VCaP (cell line): ENCODE measurements at regions not wholly inside any gene's neighbourhood (a gene's known extent, or its start where the extent isn't known, plus 50 kb on each side); places are given as distances from the start of the nearest gene placed in this dataset.
"Not testable (repeated sequence)": the region's sequence is repeated elsewhere in the genome, so short reads cannot be mapped to it uniquely, and the experiment has no call there.

ENCODE experiments used
- H3K27ac ChIP-seq: fragments of 450-650 bp; 2 replicates; pipeline ENCODE4 v1.5.1; 2017
- CTCF ChIP-seq: fragments of 450-650 bp; conservative IDR thresholded peaks from 2 replicates; pipeline ENCODE4 v1.5.1; 2017; ENCODE audit warnings: mild to moderate bottlenecking, moderate library complexity

GRCh38 chr10:33025910-33026309 lies 67.9 kb upstream of the ITGB1 start:
- H3K27ac ChIP-seq, result no peak overlapping the region
- no peak for TF ChIP-seq CTCF

- no peak overlapping the region for H3K27ac ChIP-seq
- no peak for TF ChIP-seq CTCF
These were observed 67.0 kb upstream of the ITGB1 start for GRCh38 chr10:33025039-33025438.

GRCh38 chr10:33022691-33023090 lies 64.7 kb upstream of the ITGB1 start:
- no peak overlapping the region for H3K27ac ChIP-seq
- no peak for TF ChIP-seq CTCF

GRCh38 chr10:33022090-33022489 lies 64.1 kb upstream of the ITGB1 start:
- no peak overlapping the region for H3K27ac ChIP-seq
- no peak for TF ChIP-seq CTCF

- H3K27ac ChIP-seq, result no peak overlapping the region
These were observed 59.0 kb upstream of the ITGB1 start for GRCh38 chr10:33016988-33017387.

GRCh38 chr10:33015761-33016547 lies 57.9 kb upstream of the ITGB1 start:
- H3K27ac ChIP-seq, result no peak overlapping the region
- no peak for TF ChIP-seq CTCF

More at GRCh38 chr10:33016988-33017387, 59.0 kb upstream of the ITGB1 start:
- TF ChIP-seq CTCF, result no peak

GRCh38 chr10:33013331-33013730 lies 55.3 kb upstream of the ITGB1 start:
- H3K27ac ChIP-seq, result not testable (repeated sequence)

GRCh38 chr10:33012306-33012705 lies 54.3 kb upstream of the ITGB1 start:
- no peak for TF ChIP-seq CTCF
- H3K27ac ChIP-seq, result no peak overlapping the region
